T-helper 2 cell treated with Interferon-gamma antibody and Interleukin-4, amounts not matched to agents 100 ng/mL and 5 ng/mL, for 36 hours (primary cell): ENCODE measurements at regions not wholly inside any gene's neighbourhood (a gene's known extent, or its start where the extent isn't known, plus 50 kb on each side); places are given as distances from the start of the nearest gene placed in this dataset.
"Not testable (repeated sequence)": the region's sequence is repeated elsewhere in the genome, so short reads cannot be mapped to it uniquely, and the experiment has no call there.

ENCODE experiments used
- intact Hi-C: fragments of 100-400 bp; cut with micrococcal nuclease; formaldehyde crosslinking; loops from one replicate; pipeline ENCODE4 v1.15.1; 2023

DNA sequence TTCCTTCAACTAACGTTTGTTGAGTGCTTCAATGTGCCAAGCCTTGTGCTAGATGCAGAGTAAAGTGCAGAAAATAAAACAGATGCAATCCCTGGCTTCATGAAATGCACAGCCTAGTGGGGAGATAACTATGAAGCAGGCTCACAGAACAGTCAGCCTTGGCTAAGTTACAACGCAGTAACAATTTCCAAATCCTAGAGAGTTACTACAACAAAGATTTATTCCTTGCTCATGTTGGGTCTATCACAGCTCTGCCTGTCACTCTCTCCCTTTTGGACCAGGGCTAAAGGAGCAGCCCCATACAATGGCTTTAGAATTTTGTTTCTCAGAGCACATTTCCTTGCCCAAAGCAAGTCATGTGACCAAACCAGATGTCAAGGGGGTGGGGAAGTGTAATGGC, 359.8 kb downstream of the ZNF326 start:
- intact Hi-C loops: no loop called here

DNA sequence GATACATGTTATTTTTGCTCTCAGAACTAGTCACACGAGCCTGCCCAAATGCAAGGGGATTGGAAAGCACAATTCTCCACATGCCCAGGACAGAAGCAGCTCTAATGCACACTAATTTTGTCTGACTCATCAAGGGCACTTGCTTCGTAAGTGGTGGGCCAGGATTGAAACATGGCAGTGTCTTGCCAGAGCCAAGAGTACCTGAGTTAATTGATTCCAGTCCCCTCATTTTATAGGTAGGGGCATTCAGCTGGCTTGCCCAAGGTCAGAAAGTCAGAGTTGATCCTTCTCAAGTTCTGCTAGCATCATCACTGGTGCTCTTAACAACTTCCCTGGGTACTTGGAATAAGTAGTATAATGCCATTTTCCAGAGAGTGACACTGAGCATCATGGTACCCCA, 356.1 kb downstream of the ZNF326 start:
- intact Hi-C loops: no loop called here

GRCh38 chr1:90349510-90349909, 354.6 kb downstream of the ZNF326 start:
- intact Hi-C loops: no loop called here

DNA sequence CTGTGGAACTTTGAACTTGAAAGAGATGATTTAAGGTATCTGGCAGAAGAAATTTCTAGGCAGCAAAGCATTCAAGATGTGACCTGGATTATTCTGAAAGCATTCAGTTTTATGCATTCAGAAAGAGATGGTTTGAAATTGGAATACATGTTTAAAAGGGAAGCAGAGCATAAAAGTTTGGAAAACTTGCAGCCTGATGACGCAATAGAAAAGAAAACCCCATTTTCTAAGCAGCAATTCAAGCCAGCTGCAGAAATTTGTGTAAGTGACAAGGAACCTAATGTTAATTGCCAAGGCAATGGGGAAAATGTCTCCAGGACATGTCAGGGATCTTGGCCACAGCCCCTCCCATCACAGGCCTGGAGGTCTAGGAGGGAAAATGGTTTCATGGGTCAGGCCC, 354.0 kb downstream of the ZNF326 start:
- intact Hi-C loops: no loop called here

DNA sequence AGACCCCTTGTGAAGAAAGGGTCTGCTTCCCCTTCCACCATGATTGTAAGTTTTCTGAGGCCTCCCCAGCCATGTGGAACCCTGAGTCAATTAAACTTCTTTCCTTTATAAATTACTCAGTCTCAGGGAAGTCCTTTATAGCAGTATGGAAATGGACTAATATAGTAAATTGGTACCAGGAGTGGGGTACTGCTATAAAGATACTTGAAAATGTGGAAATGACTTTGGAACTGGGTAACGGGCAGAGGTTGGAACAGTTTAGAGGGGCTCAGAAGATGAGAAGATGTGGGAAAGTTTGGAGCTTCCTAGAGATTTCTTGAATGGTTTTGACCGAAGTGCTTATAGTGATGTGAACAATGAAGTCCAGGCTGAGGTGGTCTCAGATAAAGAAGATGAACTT, 353.5 kb downstream of the ZNF326 start:
- intact Hi-C loops: not testable (repeated sequence)

DNA sequence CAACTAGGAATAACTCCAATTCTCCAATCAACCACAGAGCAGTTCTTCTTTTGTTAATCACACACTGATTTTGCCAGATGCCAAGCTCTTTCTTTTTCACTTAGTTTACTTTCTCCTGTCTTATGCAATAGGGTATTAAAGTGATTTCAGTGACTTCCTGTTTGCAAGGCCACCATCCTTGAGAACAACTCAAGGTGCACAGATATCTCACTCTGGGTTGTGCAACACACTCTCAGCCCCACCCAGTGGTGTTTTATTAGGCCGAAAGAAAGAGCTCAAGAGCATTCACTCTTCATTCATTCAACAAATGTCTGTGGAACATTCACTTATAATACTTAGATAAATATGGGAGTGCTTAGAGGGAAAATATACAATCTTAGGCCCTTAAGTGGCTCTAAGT, 352.5 kb downstream of the ZNF326 start:
- intact Hi-C loops: no loop called here

GRCh38 chr1:90346757-90347156, 351.8 kb downstream of the ZNF326 start:
- intact Hi-C loops: no loop called here

- intact Hi-C loops: no loop called here
Measured at GRCh38 chr1:90346349-90346748, 351.4 kb downstream of the ZNF326 start.

- intact Hi-C loops: no loop called here
Measured at GRCh38 chr1:90344963-90345730, 350.2 kb downstream of the ZNF326 start.

GRCh38 chr1:90341516-90341915, 346.6 kb downstream of the ZNF326 start:
- intact Hi-C loops: no loop called here

DNA sequence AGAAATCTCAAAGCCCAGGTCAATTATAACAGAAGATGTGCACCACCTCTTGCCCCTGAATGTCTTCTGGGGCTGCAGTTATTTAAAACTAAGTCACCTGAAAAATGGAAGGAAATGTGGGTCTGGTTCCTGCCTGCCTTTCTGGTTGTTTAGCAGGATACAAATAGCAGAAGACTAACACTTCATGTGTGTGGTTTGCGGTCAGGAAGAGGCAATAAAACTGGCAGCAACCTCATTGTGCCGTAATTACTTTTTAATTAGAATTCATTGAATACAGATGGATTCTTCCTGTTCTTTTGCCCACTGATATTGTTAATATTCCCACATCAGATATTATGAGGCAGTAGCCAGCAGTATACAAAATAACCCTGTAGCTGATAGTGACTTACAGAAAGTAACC, 345.7 kb downstream of the ZNF326 start:
- intact Hi-C loops: no loop called here

DNA sequence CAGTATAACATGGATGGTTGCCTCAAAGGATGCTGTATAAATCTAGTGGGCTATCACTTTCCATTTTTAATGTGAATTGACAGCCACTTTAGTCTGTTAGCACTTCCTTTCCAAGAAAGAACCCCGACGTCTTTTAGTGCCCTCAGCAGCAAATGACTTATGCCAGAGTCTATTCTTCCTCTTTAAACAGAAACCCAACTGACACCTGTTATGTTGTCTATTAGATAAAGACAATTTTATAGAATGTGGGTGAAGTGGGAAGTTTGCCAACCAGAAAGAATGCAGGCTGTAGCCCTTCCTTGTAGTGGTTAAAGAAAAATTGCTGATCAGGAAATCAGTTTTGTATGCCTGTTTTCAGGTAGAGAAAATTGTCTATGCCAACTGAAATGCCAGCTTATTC, 344.9 kb downstream of the ZNF326 start:
- intact Hi-C loops: no loop called here

GRCh38 chr1:90336552-90337324, 341.8 kb downstream of the ZNF326 start:
- intact Hi-C loops: no loop called here

GRCh38 chr1:90335558-90335957, 340.6 kb downstream of the ZNF326 start:
- intact Hi-C loops: no loop called here

GRCh38 chr1:90334137-90334536, 339.2 kb downstream of the ZNF326 start:
- intact Hi-C loops: no loop called here

DNA sequence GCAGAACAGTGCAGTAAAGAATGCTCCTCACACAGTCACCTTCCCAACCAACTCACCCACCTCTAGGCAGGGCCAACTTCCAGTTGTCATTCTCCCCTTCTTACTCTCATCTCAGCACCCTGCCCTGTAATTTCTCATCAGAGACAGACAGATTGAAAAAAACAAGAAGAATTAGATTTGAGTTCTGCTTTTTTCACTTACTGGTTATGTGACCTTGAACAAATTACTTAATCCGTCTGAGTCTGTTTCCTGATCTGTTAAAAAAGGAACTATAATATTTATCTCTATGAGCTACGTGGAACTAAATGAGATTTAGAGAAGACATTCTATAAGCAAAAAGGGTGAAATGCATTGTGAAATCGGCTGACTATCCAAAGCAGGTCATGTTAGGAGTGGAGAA, 330.3 kb downstream of the ZNF326 start:
- intact Hi-C loops: no loop called here

- intact Hi-C loops: no loop called here
Measured at GRCh38 chr1:90322186-90322585, 327.3 kb downstream of the ZNF326 start.

DNA sequence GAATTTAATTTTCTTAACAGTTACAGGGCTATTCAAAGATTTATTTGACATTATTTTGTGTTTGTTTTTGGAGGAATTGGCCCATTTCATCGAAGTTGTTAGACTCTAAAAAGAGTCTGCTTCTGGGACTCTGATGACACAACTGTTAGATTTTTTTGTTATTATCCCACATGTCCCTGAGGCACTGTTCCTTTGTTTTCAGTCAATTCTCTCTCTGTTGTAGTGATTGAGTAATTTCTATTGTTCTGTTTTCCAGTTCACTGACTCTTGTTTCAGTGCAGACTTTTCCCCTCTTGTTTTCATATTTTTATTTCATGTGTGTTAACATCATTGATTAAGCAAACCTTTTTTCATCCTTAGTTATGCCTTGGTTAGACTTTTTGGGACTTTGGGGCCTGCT, 325.0 kb downstream of the ZNF326 start:
- intact Hi-C loops: no loop called here

GRCh38 chr1:90318431-90318830, 323.5 kb downstream of the ZNF326 start:
- intact Hi-C loops: no loop called here

GRCh38 chr1:90317628-90318027, 322.7 kb downstream of the ZNF326 start:
- intact Hi-C loops: no loop called here

GRCh38 chr1:90314533-90314932, 319.6 kb downstream of the ZNF326 start:
- intact Hi-C loops: no loop called here

DNA sequence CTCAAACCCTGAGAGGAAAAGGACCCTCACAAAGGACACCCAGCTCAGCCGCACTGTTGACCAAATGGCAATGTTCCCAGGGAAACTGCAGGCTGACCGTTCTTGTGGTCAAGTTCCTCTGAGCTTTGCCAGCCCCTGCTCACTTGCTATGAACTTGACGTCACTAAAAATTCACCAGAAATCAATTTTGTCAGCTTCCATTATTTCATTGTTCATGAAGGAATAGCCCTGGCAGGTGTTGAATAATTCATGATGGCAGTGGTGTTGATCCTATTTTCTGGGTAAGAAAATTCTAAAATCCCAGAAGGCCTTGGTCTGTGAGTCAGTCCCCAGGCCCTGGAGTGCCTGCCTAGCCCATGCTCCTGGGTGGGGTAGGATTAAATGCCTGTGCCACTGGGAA, 318.9 kb downstream of the ZNF326 start:
- intact Hi-C loops: no loop called here

- intact Hi-C loops: no loop called here
Measured at GRCh38 chr1:90309806-90310205, 314.9 kb downstream of the ZNF326 start.
